Tibial nerve (tissue), 4 donors: ENCODE measurements at regions not wholly inside any gene's neighbourhood (a gene's known extent, or its start where the extent isn't known, plus 50 kb on each side); places are given as distances from the start of the nearest gene placed in this dataset.

Source experiments
- EP300 ChIP-seq, 2 donors: sonication (generic); formaldehyde crosslinking; IDR thresholded peaks; one replicate each; pipeline ENCODE4 v1.6.1; 2017; ENCODE audit warnings: antibody characterized with exemption in 2 of 2, mild to moderate bottlenecking in 1 of 2
- POLR2A ChIP-seq, 2 donors: fragments of 450-650 bp; IDR thresholded peaks; one replicate each; pipeline ENCODE4 v1.6.1; 2017; ENCODE audit warnings: antibody characterized with exemption in 2 of 2, mild to moderate bottlenecking in 2 of 2, moderate library complexity in 2 of 2
- TF ChIP-seq, protein P1 (sequence below), 5 experiments: fragments of 200-600 bp in 3 of 5; fragments of 450-650 bp in 2 of 5; sonication (generic) in 3 of 5; IDR thresholded peaks; one replicate each; pipeline ENCODE4 v1.5.1; 2016 to 2019; ENCODE audit warnings: antibody characterized with exemption in 5 of 5, mild to moderate bottlenecking in 3 of 5, moderate library complexity in 2 of 5

DNA sequence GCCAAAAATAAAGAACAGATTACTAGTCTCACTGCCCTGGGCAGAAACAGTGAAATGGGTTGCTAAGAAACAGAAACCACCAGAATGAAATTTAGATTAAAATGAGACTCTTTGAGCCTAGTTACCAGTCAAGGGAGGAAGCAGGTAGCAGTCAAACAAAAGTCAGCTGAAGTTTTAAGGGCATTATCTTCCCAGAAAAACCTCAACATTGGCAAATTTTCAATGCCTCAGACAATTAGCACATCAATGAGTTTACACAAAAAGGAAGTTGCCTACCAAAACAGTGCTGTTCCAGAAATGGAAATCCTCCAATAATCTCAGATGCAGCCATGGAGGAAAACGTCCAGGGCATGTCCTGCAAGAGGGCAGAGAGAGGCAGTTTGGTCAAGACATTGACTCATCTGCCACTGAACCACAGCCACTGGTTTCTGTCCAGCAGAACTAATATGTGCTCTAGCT is 399.7 kb upstream of the ADGRB3 start:
- TF ChIP-seq POLR2A (IDR thresholded peaks at IDR 0.05) (no peak), EP300 (IDR thresholded peaks at IDR 0.05) (no peak)
- TF ChIP-seq, protein P1, sequence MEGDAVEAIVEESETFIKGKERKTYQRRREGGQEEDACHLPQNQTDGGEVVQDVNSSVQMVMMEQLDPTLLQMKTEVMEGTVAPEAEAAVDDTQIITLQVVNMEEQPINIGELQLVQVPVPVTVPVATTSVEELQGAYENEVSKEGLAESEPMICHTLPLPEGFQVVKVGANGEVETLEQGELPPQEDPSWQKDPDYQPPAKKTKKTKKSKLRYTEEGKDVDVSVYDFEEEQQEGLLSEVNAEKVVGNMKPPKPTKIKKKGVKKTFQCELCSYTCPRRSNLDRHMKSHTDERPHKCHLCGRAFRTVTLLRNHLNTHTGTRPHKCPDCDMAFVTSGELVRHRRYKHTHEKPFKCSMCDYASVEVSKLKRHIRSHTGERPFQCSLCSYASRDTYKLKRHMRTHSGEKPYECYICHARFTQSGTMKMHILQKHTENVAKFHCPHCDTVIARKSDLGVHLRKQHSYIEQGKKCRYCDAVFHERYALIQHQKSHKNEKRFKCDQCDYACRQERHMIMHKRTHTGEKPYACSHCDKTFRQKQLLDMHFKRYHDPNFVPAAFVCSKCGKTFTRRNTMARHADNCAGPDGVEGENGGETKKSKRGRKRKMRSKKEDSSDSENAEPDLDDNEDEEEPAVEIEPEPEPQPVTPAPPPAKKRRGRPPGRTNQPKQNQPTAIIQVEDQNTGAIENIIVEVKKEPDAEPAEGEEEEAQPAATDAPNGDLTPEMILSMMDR (IDR thresholded peaks at IDR 0.05): no peak
